Esophagus mucosa (tissue), 1 donor: ENCODE measurements at regions not wholly inside any gene's neighbourhood (a gene's known extent, or its start where the extent isn't known, plus 50 kb on each side); places are given as distances from the start of the nearest gene placed in this dataset.
"Not testable (repeated sequence)": the region's sequence is repeated elsewhere in the genome, so short reads cannot be mapped to it uniquely, and the experiment has no call there.

Experiments
- ATAC-seq: fragments of 200-7000 bp; cut with Tn5 transposase; one replicate; pipeline ENCODE4 v1.9.1; 2020
- donor health status: DM: yes; HTN: yes; CAD: no.

DNA sequence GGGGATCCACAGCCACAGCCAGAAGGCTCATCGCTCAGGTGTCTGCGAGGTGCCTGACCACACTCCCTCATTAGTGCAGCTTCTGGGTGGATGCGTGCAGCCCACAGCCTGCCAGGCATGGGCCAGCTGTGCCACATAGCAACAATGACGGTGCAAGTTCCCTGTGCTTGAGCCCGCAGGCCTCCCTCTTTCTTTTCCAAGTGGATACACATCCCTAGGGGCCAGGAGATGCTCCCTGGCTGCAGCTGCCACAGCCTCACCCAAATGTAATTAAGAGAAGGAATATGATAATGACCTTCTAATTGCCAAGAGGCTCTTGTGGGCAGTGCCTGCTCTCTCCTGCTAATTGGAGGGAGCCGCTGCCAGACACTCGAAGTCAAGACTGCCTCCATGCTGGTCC lies 116.0 kb upstream of the PPP1R26 start:
- ATAC-seq = no peak

DNA sequence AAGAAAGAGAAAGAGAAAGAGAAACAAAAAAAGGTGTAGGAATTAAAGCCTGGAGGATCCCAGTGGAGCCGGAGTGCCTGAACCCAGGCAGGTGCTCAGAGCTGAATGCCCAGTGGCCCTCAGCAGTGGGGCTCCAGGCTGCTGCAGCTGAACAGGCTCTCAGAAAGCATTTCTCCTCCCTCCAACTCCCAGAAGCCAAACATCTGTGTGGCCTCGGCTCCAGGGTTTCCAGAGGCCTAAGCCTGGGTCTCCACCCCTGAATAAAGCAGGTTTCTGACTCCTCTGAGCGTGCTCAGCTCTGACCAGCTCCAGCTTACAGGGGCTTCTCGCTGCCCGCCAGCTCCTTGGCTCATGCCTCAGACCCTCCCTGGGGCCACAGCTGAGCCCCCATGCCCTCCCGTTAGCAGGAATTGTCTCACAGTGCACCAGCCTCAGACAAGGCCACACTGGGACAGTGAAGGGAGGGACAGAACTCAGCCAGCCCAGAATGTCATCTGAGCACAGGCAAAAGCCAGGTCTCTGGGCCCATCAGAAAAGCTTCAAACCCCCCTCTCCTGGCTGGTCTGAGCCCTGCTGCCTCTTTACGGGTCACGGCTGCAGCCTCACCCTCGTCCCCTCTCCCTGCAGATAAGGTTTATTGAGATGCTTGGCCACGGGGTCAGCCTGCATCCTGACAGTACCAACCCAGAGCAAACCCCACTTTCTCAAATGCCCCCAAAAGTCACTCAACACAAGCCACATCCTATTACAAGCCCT lies 114.4 kb upstream of the PPP1R26 start:
- no peak for ATAC-seq

DNA sequence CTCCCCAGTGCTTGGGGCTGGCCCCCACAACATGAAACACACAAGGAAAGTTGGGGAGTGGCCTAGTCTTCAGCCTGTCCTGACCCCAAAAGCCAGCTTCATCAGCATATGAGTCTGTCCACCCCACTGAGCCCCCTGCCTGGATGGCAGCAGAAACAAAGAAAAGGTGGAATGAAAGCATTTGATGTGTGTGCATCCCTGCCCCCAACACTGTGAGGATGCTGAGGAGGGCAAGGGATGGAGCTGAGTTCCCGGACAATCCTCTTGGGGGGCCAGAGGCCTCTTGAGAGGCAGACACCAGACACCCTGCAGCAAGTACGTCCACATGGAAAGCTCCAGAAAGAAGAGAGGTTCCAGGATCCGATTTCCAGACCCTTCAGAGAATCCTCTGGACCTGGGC lies 113.5 kb upstream of the PPP1R26 start:
- ATAC-seq = no peak

DNA sequence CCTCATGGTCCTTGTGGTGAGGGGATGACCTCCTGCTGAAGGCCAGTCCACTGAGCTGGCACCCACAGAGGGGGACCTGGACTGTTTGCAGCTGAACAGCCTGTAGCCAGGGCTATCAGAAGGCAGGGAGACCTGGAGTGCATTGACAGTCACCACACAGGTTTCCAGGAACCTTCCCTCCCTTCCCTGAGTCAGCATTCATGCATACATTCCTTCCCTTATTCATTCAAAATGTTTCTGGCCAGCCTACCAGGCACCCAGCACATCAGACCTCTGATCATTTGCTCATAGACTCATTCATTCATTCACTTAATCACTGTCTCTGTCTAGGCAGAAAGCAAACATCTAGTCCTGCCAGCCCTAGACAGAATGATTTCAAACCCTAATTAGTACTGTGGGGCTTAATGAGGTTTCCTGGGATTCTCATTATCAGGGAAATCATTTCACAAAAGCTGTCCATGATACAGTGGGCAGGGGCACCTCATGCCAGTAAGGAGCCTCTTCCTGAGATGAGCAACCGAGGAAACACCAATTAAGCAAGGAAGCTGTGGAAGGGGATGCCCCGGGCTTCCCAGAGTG lies 110.1 kb upstream of the PPP1R26 start:
- ATAC-seq = peak; percentile 36

DNA sequence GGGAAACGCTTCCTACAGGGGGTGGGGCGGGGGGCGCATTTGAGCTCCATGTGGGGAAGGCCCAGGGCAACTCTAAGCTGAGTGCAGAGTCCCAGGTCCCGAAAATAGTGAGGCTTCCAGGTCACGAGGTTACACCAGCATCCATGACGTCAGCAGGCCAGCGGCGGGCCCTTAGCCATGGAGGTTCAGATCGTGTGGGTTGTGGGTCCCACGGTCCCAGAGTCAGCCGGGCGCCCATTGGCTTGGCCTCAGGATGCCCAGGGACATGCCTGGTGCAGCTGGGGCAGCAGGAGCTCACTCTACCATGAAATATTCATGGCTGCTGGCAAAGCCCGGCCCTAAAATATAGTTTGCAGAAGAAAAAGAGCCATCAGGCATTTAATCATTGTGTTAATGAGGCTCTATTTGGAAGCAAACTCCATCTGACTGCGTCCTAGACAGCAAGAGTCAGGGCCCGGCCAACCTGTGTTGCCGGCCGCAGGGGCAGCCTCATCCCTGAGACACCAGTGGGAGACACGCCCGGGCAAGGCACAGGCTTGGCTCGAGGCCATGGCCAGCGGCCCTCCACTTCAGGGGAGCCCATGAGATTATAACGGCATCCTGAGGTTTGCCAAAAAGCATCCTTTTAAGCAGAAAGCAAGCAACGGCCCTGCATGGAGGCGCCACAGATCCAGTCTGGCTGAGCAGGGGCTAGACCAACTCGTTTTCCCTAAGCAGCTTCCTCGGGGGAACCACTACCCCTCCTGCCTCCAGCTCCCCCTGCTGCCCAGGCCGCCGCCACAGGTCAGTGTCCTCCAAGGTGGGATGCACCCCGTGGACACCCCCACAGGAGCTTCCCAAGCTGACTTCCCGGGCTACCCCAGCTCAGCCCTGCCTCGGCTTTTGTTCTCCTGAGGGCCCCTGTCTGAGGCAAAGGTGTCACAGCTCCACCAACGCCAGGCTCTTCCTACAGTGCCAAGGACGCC lies 108.9 kb upstream of the PPP1R26 start:
- ATAC-seq = no peak

- ATAC-seq = no peak
These were observed 108.0 kb upstream of the PPP1R26 start for GRCh38 chr9:135371535-135371934.

- ATAC-seq = peak; percentile 17
These were observed 107.5 kb upstream of the PPP1R26 start for GRCh38 chr9:135372036-135372435.

DNA sequence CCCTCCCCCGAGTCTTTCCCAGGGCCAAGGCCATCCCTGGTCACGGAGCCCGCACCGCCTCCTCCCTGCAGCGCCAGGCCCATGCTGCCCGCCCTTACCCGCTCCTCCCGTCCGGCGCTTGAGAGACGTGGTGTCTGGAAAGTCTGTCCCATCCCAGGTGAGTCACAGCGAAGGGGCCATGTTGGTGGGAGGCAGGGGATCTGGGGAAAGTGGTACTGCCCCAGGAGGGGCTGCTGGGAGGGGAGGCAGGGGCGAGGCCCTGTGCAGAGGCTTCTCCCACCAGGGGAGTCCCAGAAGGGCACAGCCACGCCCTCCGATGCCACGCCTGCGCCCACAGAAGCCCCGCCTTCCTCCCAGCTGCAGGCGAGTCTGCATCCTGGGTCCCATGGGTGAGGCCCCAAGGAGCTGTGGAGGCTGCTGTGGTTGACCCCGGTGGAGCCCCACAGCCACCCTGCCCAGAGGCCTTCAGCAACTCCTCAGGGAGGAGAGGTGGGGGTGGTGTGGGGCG lies 107.0 kb upstream of the PPP1R26 start:
- ATAC-seq = no peak

GRCh38 chr9:135373151-135373685 lies 106.4 kb upstream of the PPP1R26 start:
- ATAC-seq = no peak

DNA sequence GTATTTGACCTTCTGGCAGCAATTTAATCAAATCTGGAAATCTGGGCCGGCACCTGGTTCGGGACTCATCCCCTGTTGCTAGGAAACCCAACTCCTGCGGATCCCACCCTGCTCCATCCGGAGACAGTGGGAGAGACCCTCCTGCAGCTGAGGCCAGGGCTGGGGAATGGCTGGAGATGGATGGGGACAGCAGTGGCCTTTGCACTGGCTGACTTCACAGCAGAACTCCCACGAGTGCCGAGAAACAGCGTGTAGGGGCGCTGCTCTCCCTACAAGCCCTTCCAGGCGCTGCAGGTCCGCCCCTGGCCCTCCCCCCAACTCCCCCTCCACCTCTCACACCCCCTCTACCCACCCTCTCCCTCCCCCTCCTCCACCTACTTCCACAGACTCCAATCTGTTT lies 105.8 kb upstream of the PPP1R26 start:
- ATAC-seq = no peak

DNA sequence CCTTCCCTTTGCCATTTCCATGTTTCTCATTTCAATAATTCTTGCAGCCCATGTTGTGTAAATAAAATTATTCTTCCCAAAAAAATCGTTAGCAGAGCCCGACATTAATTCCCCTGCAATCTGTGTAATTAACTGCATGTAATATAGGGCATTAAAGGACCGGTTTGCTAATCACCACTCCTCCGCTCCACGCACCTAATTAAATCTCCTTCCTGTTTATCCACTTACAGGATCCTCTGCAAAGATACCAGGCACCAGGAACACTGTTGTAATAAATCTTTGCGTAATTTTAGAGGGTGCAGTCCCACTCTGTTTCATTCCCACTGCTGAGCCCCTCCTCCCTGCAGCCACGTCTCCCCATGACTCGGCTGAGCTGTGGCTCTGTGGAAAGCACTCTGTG lies 105.0 kb upstream of the PPP1R26 start:
- no peak for ATAC-seq

- no peak for ATAC-seq
These were observed 104.6 kb upstream of the PPP1R26 start for GRCh38 chr9:135375001-135375400.

DNA sequence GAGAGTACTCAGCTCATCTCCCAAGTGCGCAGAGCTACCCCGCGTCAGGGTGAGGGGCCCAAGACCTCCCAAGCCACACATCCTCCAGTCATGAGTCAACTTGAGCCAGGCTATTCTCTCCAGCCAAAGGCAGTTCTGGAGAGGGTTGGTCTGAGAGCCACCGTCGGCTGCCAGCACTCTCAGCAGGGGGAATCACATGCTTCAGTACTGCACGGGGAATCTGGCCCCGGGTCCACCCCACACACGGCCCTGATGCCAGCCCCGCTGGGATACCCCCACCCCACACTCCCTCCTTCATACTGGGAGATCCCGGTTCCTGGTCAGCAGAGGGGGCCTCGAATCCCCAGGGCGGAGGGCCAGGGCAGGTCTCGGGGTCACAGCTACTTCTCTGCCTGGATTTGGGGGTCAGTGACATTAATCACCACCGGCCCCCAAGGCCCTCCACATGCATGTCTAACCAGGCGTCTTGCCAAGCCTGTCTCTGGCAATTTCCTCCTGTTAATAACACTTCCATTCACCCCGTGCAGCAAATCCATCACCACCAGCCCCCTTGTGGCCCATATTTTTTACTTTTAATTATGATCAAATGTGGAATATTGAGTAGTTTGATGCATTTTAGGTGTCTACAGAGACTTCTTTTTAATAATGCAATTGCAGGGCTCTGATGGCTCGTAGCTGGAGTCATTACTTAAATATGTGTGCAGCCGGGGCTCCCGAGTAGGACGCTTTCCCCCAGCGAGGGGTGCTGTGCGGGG lies 102.9 kb upstream of the PPP1R26 start:
- no peak for ATAC-seq

- ATAC-seq = no peak
These were observed 102.2 kb upstream of the PPP1R26 start for GRCh38 chr9:135377431-135377830.

GRCh38 chr9:135378751-135379150 lies 100.8 kb upstream of the PPP1R26 start:
- ATAC-seq = no peak

- no peak for ATAC-seq
These were observed 99.9 kb upstream of the PPP1R26 start for GRCh38 chr9:135379540-135380267.

DNA sequence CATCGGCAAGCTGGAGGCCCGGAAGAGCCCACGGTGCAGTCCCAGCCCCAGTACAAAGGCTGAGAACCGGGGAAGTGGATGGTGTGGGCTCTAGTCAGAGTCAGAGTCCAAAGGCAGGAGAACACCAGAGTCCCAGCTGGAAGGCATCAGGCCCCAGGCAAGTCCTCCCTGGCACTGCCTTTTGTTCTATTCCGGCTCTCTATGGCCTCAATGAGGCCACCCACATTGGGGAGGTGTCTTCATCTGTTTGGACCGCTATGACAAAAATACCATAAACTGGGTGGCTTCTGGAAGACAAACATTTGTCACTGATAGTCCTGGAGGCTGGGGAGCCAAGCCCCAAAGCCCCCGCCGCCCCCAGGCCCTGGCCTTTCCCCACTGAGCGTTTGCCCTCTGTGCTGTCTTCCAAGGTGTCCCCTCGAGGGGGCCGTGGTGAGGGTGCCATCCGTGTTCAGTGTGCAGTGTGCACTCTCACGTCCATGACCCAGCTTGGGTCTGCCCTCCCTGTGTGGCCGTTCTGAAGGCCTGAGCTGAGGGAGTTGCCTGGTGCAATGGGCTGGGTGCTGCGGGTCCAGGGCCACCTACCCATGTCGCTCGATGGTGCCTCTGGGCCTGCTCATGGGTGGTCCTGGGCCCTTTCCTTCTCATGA lies 99.1 kb upstream of the PPP1R26 start:
- no peak for ATAC-seq

DNA sequence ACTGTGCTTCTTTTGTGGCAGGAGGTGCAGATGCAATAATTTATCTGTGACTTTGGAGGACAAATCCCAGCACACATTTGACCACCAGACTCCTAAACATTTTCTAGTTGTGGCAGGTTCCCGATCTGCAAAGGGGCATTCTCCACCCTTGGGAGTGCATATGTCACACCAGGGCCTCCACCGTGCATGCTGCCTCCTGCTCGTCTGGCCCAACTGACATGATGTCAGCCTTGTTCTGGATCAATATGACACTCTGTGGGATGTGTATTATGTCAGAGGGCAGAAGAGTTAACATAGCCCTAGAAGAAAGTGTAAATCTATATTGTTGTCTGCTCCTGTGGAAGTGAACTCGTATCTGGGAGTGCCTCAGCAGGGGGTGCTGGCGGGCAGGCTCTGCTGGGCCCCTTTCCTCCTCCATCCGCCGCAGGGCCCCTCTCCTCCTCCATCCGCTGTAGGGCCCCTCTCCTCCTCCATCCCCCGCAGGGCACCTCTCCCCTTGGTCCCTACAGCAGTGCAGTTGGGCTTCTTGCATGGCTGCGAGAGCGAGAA lies 97.7 kb upstream of the PPP1R26 start:
- ATAC-seq = no peak

- ATAC-seq = no peak
These were observed 95.4 kb upstream of the PPP1R26 start for GRCh38 chr9:135384226-135384625.

GRCh38 chr9:135384815-135385405 lies 94.7 kb upstream of the PPP1R26 start:
- ATAC-seq = not testable (repeated sequence)
